ENCODE measurements at regions not wholly inside any gene's neighbourhood (a gene's known extent, or its start where the extent isn't known, plus 50 kb on each side); places are given as distances from the start of the nearest gene placed in this dataset.

DNA sequence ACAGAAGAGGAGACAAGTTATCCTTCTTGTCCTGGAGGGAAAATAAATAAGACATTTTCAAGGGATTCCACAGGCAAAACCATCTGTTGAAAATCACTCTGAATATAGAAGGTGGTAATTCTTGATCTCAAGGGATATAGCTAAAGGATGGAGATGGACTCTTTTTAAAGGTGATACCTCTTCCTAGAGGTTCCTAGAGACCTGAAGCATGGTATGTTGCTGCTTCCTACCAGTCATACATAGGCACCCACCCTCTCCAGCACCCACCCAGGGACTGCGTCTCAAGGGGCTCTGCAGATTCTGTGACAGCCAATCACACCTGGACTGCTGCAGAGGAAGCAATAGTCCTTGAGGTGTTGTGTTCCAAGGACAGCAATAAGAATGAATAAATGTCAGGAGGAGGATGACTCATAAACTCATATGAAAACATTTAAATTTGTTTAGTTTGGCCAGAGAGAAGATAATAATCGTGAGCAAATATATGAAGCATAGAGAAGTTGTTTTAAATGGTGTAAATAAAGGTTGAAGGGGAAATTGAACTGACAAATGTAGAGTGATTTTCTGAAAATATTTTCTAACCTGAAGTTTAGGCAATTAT is 741.6 kb upstream of the CBLB start:
- no peak for TF ChIP-seq POLR2A (IDR thresholded peaks at IDR 0.05)
- no peak for TF ChIP-seq POLR2AphosphoS5 (IDR thresholded peaks at IDR 0.05)
- TF ChIP-seq, protein P1, sequence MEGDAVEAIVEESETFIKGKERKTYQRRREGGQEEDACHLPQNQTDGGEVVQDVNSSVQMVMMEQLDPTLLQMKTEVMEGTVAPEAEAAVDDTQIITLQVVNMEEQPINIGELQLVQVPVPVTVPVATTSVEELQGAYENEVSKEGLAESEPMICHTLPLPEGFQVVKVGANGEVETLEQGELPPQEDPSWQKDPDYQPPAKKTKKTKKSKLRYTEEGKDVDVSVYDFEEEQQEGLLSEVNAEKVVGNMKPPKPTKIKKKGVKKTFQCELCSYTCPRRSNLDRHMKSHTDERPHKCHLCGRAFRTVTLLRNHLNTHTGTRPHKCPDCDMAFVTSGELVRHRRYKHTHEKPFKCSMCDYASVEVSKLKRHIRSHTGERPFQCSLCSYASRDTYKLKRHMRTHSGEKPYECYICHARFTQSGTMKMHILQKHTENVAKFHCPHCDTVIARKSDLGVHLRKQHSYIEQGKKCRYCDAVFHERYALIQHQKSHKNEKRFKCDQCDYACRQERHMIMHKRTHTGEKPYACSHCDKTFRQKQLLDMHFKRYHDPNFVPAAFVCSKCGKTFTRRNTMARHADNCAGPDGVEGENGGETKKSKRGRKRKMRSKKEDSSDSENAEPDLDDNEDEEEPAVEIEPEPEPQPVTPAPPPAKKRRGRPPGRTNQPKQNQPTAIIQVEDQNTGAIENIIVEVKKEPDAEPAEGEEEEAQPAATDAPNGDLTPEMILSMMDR (IDR thresholded peaks at IDR 0.05) = no peak

Data from transverse colon (tissue), 4 donors.